Gastrocnemius medialis (tissue), 4 donors: ENCODE measurements at regions not wholly inside any gene's neighbourhood (a gene's known extent, or its start where the extent isn't known, plus 50 kb on each side); places are given as distances from the start of the nearest gene placed in this dataset.

Source experiments
- CTCF ChIP-seq, 5 experiments: fragments of 450-650 bp in 3 of 5; fragments of 200-600 bp in 2 of 5; sonication (generic) in 2 of 5; IDR thresholded peaks in 4 of 5; conservative IDR thresholded peaks in 1 of 5; 1 replicate in 4 of 5; 2 replicates in 1 of 5; pipeline ENCODE4 v1.5.1; 2016 to 2019; ENCODE audit warnings: antibody characterized with exemption in 5 of 5, mild to moderate bottlenecking in 3 of 5, moderate library complexity in 3 of 5
- POLR2A ChIP-seq, 2 donors: fragments of 450-650 bp; IDR thresholded peaks; one replicate each; pipeline ENCODE4 v1.6.1; 2017; ENCODE audit warnings: antibody characterized with exemption in 2 of 2, mild to moderate bottlenecking in 2 of 2, moderate library complexity in 2 of 2

- TF ChIP-seq CTCF (IDR thresholded peaks at IDR 0.05 in 4 of 5, conservative IDR thresholded peaks at IDR 0.05 in 1 of 5) (no peak), POLR2A (IDR thresholded peaks at IDR 0.05) (no peak)
These were observed 229.0 kb upstream of the UBE2E3 start for GRCh38 chr2:180751306-180751920.
